Panc1 (cell line): ENCODE measurements at regions not wholly inside any gene's neighbourhood (a gene's known extent, or its start where the extent isn't known, plus 50 kb on each side); places are given as distances from the start of the nearest gene placed in this dataset.

Source experiments
- CTCF ChIP-seq: fragments of 450-650 bp; IDR thresholded peaks from 2 replicates; pipeline ENCODE4 v1.5.1; 2017; ENCODE audit warnings: mild to moderate bottlenecking
- POLR2AphosphoS5 ChIP-seq: IDR thresholded peaks from 2 replicates; pipeline ENCODE4 v1.6.1; 2012; ENCODE audit warnings: mild to moderate bottlenecking, low read depth, low read length, moderate library complexity

DNA sequence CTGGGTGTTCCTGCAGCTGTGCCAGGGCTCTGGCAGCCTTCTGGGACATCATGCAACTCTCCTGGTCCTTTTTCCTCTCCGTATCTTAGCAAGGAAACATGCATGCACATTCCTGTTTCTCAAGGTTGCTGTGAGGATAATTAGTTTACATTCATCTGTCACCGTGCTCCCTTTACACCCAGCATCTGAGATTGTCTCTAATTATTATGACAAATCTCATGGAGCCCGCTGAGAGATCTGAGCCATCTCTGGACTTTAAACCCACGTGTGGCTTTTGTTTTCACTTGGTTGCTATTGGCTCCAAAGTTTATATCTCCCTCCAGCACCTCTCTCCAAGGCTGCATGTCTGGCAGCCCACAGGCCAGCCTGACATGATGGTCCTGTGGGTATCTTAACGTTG lies 167.6 kb downstream of the UNC5CL start:
- TF ChIP-seq CTCF: no peak
- no peak for TF ChIP-seq POLR2AphosphoS5
